UCSD-AML1 (cell line): ENCODE measurements at regions not wholly inside any gene's neighbourhood (a gene's known extent, or its start where the extent isn't known, plus 50 kb on each side); places are given as distances from the start of the nearest gene placed in this dataset.

Experiments used
- DNase-seq: peaks from one replicate; lab custom pipeline; 2025; ENCODE audit not compliant: unreplicated experiment; lab: John Stamatoyannopoulos, UW

DNA sequence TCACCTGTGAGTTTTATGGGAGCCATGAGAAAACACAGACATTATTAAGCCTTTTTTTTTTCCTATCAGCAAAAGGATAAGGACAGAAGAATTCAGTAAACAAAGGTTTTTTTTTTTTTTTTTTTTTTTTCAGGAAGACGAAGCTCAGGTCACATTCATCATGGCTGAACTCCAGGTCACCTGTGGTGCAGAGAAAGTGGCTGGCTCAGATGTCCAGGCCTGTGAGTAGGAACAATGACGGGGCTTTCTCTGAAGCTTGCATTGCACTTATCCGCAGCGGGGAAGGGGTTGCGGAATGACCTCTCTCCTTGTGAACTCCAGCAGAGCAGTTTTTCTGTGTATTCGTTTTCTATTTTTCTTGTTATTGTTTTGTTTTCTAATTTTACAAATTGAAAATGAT lies 759.6 kb upstream of the TMEM132C start:
- no peak for DNase-seq

DNA sequence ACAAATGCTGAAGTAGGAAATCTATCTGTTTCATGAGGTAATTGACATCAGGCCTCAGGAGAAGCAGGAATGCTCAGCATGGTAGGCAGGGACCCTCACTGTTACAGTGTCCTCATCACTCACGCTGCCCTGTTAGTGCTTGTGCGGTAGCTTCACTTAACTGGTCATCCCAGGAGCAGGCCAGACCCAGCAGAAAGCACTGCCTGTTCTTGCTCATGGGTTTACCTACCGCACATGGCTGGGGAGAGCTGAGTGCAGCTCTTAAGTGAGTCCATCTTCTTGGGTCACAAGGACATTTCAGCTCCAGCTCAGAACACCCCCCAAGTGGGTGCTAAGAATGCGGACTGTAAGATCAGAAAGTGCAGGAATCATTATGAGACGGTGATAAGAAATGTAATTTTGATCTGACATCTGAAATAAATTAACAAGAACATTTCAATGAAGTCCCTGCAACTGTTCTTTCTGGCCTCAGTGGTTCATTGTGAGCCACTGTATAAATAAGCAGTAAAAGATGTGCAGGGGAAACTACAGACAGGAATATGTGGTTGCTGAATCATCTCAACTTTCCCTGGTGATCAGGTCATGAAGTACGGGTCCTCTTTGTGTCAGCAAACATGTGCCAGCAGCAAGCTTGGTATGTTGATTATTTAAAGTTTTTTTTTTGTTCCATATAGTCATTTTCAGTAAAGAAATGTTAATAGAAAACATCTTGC lies 757.7 kb upstream of the TMEM132C start:
- no peak for DNase-seq

DNA sequence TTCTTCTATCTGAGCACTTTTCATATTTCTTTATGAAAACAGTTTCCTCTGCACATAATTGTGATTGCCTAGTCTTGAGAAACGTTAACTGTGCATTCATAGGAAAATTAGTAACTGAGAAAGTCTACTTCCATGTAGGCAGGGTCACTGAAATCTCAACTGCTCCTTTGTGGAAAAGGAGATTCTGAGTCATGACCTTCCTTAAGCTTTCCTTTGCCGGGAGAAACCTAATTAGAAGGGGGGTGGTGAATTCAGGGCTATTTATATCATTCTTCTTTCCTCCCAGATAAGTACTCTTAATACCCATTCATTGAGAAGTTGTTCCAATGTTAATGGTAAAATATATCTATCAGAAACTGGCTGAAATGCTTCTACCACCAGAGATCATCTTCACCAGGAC lies 751.0 kb upstream of the TMEM132C start:
- DNase-seq = no peak

DNA sequence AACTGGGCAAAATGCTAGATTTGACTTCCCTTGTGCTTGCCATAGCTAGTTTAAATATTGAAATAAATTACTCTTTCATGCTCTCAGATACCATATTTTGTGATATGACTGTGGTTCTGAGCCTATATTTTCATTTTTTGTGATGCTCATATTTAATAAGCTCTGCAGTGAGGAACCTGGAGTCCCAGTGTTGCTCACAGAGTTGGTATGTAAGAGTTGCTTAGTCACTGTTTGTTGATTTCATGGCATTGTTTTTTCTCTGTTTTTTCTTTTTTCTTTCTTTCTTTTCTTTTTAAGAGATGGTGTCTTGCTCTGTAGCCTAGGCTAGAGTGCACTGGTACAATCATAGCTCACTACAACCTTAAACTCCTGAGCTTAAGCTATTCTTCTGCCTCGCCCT lies 750.5 kb upstream of the TMEM132C start:
- no peak for DNase-seq

DNA sequence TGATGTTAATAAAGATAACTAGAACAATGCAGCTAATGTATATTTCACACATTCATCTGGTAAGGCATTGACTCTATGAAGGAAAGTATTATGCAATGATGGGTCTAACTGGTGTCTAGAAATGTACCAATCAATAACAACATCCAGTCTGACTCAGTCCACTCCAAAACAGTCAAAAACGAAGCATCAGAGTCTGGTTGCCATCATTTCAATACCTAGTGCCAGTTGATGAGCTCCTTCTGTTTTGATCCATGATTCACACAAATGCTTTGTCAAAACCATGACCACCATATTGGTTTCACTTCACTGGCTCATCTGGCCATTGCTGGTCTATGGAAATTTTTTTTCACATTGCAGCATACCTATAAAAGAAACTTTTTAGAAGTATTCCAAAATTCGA lies 747.2 kb upstream of the TMEM132C start:
- no peak for DNase-seq

DNA sequence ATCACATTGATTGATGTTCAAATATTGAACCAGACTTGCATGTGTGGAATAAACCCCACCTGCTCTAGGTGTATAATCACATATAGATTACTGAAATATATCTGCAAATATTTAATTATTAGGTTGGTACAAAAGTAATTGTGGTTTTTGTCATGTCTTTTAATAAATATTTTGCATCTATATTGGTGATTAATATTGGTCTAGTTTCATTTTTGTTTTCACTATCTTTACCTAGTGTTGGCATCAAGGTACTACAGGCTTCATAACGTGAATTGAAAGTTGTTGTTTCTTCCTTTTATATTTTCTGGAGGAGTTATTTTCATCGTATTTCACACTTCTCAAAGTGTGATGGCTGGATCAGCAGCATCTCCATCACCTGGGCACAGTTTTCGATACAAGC lies 740.0 kb upstream of the TMEM132C start:
- DNase-seq = no peak

DNA sequence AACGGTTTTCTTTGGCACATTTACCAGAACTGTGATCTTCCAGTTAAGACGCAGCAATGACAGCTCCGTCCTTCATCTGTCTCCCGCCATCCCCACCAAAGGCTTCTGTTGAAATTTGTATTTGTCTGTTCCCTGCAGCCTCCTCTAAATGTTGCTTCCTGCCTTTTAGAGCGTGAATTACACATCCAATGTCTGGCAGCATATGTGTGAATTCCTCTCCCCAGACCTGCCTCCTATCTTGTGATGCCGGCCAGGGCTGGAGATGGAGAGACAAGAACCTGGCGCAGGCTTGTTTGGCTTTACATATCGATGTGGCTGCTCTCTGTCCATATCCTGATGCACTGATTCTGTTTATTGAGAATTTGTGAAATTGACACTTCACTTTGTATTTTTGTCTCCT lies 738.4 kb upstream of the TMEM132C start:
- DNase-seq = no peak

DNA sequence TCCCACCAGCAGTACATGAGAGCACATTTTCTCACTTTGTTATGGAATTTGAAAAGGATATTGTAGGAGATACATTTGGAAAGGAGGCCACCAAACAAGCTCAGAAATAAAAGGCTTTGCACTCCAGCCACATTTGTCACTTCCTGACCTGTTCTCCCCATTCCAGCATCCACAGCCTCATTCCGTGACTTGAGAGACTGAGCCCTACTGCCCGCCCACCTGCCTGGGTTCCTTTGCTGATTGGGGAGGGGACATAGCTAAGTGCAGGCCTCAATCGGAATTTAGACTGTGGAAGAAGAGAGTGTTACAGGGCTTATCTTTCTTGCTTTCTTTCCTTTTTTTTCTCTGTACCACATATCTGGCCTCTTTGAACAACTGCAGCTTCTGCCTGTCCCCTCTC lies 735.4 kb upstream of the TMEM132C start:
- no peak for DNase-seq

DNA sequence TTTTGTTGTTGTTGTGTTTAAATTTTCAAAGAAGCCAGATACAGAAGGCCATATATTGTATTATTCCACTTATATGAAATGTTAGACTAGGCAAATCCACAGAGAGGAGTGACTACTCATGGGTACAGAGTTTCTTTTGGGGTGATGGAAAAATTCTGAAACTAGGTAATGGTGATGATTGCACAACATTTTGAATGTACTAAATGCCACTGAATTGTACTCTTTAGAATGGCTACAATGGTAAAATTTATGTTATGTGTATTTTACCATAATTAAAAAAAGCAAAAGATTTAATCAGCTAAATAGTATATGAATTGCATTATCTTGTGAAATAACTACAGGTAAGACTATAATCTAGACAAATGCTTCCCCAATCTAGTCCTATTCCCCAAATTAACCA lies 733.6 kb upstream of the TMEM132C start:
- no peak for DNase-seq

DNA sequence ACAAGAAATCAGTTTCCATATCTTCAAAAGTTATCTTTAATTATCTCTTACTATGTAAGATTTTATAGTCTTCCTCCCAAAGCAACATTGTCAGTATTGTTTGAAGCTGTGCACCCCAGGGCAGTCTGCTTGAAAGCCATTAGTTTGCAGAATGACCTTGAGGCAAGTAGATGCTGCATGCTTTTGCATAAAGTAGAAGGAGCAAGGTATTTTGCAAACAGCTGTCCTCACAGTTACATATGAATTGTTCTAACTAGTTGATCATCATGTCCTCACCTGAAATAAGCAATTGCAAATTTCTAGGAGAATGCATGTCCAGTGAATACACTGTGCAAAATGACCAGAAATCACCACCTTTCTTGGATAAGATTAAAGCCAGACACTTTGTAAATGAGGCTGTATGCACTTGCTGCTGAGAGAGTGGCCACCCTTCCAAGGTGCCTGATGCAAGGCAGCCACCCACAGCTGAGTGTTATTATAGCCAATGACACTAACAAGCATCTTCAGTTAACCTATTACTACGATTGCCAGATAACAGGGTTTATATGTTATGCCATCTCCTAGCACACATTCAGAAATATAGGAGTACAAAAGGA lies 730.0 kb upstream of the TMEM132C start:
- DNase-seq = no peak

DNA sequence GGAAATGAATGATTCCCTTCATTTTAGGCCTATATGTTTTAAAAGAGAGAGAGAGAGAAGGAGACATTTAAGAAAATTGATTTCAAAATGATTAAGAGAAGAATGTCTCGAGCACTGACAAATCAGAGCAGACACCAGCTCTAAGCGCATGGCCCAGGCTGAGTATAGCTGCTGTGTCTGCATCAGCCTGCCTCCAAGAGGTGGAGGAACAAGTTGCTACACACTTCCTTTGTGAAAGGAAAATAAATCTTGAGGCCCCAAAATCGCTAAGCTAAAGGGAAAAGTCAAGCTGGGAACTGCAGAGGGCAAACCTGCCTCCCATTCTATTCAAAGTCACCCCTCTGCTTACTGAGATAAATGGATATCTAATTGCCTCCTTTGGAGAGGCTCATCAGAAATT lies 728.7 kb upstream of the TMEM132C start:
- DNase-seq = no peak

DNA sequence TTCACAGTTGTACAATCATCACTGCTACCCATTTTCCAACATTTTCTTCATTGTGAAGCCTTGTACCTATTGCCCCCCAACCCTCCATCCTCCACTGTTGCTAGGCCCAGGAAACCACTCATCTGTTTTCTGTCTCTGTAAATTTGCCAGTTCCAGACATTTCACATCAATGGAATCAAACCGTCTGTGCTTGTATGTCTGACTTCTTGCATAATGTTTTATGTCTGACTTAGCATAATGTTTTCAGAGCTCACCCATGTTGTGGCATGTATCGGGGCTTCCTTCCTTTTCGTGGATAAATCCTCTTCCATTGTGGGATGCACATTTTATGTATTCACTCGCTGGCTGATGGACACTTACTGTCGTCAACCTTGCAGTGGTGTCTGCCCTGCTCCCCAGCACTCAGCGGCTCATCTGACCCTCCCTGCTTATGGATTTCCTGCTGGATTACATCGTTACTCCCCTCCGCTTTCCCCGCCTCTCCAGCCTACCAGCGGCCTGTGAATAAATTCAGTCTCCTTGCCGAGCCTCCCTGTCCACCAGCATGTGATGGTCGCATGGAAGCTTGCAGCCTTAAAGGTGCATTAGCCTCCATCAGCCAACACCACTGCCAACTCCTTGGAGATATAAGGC lies 727.6 kb upstream of the TMEM132C start:
- DNase-seq = no peak

DNA sequence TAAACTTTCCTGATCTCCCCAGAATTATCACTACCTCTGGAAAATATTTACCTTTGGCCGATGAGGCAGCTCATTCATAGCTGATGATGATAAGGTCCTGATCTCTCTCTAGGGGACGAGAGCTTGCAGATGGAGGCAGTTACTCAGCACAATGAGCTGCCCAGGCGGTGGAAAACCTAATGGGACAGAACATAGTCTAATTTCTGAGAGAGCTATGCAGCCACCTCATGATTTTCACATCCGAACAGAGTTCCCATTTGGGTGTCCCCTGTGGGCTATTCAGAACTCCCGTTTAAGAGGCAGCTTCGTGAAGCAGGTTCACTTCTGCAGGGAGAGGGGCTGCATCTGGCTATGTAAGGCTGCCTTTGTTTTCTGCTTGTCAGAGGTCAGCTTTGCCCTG lies 724.6 kb upstream of the TMEM132C start:
- no peak for DNase-seq

DNA sequence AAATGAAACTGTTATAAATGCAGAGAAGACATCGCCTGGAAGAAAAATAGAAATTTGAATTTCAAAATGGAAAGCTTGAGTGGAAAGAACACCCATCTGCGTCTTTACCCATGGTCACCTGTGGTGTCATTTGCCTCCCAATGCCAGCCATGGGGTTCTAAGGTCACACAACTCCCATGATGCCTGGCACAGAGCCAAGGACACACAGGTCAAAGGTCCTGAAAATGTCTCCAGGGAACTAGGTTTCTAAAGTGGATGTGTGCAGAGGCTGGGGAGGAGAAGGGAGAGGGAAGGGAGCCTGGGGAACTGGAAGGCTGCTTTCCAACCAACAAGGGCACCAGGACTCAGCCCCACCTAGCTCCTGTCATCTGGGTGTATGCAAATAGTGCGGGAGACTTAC lies 724.0 kb upstream of the TMEM132C start:
- DNase-seq = no peak

DNA sequence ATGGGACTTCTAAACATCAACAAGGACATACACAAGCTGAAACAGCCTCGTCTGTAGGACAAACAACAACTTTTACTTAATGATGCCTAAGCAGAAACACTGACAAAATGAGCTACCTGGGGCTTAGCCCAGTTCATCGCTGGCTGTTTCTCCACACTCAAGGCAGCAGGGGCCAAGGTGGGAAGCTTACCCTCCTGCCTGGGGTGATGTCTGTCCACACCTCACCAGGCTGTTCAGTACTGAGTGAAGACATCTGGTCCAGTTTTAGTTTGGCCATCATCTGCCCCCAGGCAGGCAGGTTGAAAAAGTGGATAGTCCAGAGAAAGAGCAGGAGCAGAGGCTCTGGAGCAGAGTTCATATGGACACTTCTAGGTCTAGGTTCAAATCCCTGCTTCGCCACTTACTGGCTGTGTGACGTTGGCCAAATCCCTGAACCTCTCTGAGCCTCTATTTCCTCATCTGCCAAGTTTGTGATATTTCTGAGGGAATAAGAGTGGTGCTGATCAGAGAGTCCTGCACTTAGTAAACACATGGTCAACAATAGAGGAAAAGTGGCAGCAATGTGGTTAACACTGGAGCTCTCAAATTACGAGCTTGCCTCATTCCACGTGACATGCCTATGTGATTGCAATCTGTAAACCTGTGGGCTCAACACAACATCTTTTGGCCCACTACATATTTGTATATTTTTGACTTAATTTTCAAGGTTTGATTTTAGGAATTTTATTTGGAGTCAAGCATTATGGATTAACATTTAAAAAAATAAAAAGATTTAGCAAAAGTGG lies 720.1 kb upstream of the TMEM132C start:
- no peak for DNase-seq

DNA sequence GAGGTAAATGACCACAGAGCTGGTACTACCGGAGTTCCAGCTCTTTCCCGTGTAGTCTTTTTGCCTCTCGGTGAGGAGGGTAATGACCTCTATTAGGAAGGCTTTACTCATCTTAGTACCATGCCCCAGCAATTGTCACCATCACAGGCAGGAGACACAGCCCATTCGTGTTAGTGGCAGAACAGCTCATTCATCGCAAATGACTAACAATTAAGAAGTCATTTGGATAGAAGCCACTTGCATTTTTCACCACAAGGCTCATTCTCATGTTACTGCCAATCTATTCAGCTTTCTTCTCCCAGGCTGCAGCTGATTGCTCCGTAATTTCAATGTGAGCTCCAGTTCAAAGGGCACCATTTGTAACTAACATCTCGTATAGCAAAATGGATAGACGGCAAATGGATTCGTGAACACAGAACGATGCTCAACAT lies 718.8 kb upstream of the TMEM132C start:
- DNase-seq = no peak

DNA sequence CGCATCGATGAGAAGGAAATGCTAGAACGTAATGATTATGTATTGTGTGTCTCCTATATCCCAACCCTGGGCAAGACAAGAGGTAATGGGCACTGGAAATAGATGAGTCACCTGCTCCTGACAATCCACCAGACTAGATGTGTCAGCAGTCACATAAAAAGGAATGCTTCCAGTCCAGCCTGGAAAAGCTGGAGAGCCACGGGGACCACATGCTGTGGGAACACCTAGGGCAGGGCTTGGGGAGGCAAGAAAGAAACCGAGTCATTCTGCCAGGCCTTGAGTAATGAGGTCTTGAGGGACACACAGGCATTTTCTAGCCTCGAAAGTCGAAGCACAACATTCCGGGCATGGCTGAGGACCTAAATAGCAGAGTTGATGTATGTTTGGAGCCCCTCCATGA lies 716.7 kb upstream of the TMEM132C start:
- no peak for DNase-seq

DNA sequence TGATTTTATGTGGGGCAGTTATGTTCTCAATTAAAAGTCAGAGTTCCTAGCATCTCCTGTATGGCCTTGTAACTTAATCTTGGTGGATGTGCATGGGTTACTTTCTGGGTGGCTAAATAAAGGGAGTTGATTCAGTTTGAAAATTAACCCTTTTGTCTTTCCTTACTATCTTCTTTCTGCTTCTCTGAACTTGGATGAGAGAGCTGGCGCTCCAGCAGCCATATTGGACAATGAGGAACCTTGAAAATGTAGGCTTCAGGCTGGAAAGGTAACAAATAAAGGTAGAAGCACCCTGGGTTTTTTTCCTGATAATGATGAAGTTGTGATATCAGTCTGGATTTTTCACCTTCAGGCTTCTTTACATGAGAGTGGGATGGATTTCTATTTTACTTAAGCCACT lies 714.1 kb upstream of the TMEM132C start:
- DNase-seq = no peak

DNA sequence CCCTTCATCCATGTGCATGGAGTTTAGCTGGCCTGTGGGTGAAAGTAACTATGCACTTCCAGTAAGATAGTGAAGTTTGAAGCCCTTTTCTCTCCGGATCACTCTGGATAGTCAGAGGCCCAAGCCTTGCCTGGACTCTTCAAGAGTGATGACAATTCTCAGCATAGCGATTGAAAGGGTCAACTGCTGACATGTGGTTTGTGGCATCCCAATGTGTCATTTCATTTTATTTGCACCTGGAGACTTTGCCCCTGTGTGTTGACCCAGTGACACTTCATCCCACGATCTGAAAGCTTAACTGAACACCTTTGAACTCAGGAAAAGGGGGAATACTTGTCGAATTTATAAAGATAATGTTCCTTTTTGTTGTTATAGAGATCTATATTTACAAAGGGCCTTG lies 711.9 kb upstream of the TMEM132C start:
- no peak for DNase-seq

DNA sequence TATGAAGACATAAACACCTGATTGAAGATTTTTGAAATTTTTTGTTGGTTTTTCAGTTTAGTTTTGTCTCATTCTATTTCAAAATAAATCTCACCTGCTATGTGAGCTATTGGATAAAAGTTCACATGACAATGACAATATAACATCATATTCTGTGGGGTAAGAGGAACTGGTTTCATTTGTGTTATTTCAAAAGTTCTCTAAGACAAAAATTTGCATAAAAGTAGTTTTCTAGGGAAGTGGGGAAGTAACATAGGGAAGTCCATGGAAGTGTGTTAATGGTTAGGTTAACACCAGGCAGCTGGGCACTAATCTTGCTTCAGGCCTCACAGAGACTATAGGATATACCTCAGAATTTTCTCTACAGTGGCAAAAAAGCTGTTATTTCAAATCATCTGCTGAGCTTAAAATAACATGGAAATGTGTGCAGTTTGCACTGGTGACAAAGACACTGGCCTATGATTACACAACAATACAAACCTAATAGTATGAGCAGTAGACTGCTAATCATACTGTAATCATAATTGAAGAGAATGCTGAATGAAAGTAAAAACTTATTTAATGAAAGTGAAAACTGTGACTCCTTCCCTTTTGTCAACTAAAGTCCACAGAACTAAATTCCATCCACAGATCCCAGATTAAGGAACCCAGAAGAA lies 710.6 kb upstream of the TMEM132C start:
- no peak for DNase-seq

DNA sequence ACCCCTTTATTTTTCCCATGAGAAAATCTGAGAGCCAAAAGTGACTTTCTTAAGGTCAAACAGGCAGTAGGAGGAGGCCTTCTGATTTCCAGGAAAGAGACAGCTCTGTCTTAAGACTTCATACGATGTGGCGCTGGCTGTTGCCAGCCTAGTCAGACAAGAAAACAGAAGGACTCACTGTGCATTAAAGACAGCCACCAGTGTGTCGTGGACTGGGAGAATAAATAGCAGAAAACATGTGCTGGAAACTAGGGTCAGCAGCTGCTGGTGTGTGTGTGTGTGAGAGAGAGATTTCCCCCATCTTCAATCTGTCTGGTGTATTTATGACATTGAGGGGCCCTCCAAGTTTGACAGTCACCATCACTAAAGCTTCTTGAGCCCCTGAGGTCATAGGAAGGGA lies 708.6 kb upstream of the TMEM132C start:
- DNase-seq = no peak
